NCI-H146 treated with DMSO at 0.1 percent for 48 hours (cell line): ENCODE measurements at regions not wholly inside any gene's neighbourhood (a gene's known extent, or its start where the extent isn't known, plus 50 kb on each side); places are given as distances from the start of the nearest gene placed in this dataset.
"Not testable (repeated sequence)": the region's sequence is repeated elsewhere in the genome, so short reads cannot be mapped to it uniquely, and the experiment has no call there.

Experiments
- DNase-seq: peaks from one replicate; lab custom pipeline; 2025; ENCODE audit not compliant: unreplicated experiment; lab: John Stamatoyannopoulos, UW

DNA sequence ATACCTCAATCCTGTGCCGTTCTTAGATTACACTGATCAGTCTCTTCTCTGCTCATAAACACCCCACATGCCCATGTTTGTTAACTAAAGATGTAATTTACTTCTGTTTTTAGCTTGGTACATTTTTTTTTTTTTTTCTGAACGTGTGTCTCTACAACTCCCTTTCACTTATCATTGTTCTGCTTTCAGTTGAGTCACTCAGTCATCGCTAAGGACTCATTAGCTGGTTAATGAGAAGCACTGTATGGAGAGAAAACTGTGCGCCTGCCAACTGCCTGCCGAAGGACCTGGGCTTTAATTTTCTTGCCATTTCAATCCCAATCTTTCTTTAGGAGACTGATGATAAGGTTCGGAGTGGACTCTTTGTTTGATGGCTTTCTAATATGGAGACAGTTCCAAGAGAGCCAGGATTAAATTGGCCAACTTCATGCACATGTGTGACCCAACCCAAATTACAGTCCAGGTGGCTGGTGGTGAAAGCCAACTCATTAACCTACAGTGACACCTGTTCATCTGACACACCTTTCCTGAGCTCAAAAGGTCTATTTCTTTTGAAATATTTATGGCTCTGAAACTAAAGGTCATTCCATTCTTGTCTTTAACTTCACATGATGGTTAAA lies 334.1 kb downstream of the BCKDHB start:
- no peak for DNase-seq

DNA sequence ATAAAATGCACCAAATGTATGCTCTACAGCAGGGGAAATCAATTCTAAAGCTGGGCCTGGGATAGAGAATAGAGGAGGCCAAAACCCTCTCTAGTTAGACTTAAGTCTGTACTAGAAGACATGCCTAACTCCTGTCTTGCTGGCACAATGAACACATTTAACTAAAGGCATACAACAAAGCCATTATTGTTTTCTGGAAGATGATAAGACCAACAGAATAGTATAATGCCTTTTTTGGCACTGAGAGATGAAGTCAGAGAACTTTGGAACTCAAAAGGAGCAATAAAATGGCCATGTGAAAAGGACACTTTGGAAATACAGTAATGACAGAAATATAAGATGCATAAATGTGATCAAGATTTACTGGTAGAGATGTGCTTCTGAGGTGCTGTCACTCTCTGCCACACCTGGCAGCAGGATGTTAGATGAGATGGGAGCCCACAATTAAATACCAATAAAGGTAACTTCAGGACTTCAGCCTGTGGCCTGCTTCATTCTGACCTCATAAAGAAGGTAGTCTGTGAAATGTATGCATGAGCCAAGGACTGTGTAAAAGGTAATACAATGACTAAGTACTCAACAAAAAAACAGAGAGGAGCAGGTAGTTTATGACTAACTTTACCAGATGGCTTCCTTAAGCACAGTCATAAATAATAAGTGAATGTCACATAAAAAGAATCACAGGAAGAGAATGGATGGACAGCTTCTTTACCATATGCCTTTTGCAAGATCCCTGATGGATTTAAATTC lies 333.4 kb downstream of the BCKDHB start:
- no peak for DNase-seq

DNA sequence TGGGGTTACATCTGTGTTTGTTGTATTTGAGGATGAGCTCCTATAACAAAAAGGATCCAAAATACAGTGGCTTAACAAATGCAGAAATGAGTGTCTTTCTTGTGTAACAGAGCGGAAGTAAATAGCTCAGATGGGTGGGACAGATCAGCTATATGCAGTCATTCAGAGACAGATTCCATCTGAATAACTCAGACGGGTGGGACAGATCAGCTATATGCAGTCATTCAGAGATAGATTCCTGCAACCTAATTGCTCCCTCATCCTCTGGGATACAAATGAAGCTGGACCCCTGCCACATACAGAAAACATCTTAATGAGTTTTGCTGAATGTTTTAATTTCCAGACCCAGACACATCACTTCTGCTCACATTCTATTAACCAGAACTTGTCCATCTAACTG lies 332.3 kb downstream of the BCKDHB start:
- no peak for DNase-seq

GRCh38 chr6:80437801-80438200 lies 331.3 kb downstream of the BCKDHB start:
- no peak for DNase-seq

DNA sequence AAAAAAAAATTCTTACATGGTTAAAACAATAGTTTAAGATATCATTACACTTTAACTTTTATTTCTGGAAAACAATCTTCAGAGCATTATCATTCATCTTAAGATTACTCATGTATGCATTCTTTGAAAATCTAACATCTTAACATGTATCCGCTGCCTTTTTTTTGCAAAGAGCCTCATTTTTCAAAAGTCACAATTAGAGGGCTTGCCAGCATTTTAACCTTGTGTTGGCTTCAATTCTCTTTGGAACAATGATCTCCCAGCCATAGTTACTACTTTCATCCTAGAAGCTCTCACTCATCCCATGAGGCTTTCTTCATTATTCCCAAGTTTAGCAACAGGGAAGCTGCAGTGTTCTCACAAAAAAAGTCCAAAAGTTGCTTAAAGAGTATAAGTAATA lies 330.8 kb downstream of the BCKDHB start:
- no peak for DNase-seq

GRCh38 chr6:80436663-80437062 lies 330.2 kb downstream of the BCKDHB start:
- no peak for DNase-seq

DNA sequence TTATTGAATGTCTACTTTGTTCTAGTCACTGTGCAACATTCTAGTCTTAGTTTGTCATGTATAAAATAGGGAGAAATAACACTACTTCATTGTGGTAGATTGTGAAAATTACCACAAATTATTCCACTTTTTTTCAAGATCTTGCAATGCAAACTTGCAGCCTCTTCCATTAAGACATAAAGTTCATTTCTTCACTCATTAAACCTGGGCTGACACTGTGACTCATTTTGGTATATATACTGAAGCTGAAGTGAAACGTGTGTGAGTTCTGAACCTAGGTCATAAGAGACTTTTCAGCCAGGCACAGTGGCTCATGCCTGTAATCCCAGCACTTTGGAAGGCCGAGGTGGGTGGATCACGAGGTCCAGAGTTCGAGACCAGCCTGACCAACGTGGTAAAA lies 329.0 kb downstream of the BCKDHB start:
- no peak for DNase-seq

DNA sequence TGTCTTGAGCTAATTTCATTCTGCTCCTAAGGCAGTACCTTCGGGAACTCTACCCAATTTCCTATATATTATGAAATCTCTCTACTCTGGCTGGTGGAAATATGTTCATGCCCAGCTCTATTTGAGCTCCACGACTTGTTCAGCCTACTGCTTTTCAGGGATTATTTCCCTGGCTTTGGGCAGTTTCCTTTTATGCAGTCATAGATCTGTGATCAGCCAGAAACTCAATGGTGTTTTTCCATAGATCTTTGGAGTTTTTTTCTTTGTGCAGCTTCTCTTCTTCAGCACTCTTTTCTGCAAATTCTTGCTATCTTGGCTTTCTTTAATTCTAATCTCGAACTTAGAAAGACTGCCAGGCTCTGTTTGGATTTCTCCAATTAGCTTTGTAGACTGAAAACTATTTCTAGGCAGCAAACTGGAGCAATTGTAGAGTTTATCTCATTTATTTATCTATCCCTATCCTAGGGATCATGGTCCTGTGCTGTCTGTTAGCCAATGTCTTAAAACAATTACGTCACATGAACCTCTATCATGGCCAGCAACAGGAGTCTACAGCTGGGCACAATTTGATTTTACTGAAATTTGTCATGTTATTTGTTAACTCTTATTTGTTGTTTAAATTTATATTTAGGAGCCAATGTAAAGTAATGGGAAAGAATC lies 328.4 kb downstream of the BCKDHB start:
- no peak for DNase-seq

GRCh38 chr6:80433673-80434025 lies 327.2 kb downstream of the BCKDHB start:
- DNase-seq: no peak

DNA sequence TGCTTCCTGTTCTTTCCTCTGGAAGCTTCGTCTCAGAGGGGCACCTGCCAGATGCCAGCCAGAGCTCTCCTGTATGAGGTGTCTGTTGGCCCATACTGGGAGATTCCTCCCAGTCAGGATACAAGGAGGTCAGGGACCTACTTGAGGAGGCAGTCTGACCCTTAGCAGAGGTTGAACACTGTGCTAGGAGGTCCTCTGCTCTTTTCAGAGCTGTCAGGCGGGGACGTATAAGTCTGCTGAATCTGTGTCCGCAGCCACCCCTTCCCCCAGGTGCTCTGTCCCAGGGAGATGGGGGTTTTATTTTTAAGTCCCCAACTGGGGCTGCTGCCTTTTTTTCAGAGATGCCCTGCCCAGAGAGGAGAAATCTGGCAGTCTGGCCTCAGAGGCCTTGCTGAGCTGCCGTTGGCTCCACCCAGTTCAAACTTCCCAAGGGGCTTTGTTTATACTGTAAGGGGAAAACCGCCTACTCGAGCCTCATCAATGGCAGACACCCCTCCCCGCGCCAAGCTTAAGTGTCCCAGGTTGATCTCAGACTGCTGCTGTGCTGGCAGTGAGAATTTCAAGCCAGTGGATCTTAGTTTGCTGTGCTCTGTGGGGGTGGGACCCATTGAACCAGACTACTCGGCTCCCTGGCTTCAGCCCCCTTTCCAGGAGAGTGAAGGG lies 326.7 kb downstream of the BCKDHB start:
- no peak for DNase-seq

- no peak for DNase-seq
These were observed 318.8 kb downstream of the BCKDHB start for GRCh38 chr6:80425089-80425823.

GRCh38 chr6:80411486-80411885 lies 305.0 kb downstream of the BCKDHB start:
- DNase-seq: no peak

- DNase-seq: not testable (repeated sequence)
These were observed 301.5 kb downstream of the BCKDHB start for GRCh38 chr6:80407976-80408375.

- no peak for DNase-seq
These were observed 298.4 kb downstream of the BCKDHB start for GRCh38 chr6:80404889-80405288.

GRCh38 chr6:80403365-80403764 lies 296.9 kb downstream of the BCKDHB start:
- no peak for DNase-seq

DNA sequence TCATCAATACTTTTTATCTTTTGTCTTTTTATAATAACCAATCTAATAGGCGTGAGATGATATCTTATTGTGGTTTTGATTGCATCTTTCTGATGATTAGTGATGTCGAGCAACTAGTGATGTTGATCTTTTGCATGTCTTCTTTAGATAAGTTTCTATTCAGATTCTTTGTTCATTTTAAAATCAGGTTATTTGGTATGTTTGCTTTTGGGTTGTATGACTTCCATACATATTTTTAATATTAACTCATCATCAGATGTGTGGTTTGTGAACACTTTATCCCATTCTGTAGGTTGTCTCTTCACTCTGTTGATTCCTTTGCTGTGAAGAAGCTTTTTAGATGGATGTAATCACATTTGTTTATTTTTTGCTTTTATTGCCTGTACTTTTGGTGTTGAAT lies 295.8 kb downstream of the BCKDHB start:
- no peak for DNase-seq
